Kidney epithelial cell (primary cell): ENCODE measurements at regions not wholly inside any gene's neighbourhood (a gene's known extent, or its start where the extent isn't known, plus 50 kb on each side); places are given as distances from the start of the nearest gene placed in this dataset.

ENCODE experiments used
- DNase-seq: peaks from one replicate; pipeline ENCODE4 v3.0.0-alpha.2; 2010; ENCODE audit warnings: low read depth
- H3K27me3 ChIP-seq: 2 replicates; pipeline ENCODE4 v1.6.0; 2011; ENCODE audit warnings: low read length; ENCODE audit not compliant: control insufficient read depth, insufficient read depth
- H3K36me3 ChIP-seq: 2 replicates; pipeline ENCODE4 v1.5.1; 2011; ENCODE audit warnings: low read length; ENCODE audit not compliant: control insufficient read depth, insufficient read depth
- H3K4me3 ChIP-seq: 2 replicates; pipeline ENCODE4 v1.5.1; 2011; ENCODE audit warnings: low read depth, mild to moderate bottlenecking, control low read depth, low read length
- CTCF ChIP-seq: IDR thresholded peaks from 2 replicates; pipeline ENCODE4 v1.5.1; 2011; ENCODE audit warnings: mild to moderate bottlenecking, moderate library complexity, low read length, control low read depth, inconsistent platforms; ENCODE audit not compliant: insufficient read depth, poor library complexity, severe bottlenecking

- no peaks in the 10 kb centered on the region for H3K36me3 ChIP-seq
- no peak overlapping the region for H3K4me3 ChIP-seq
- DNase-seq: no peak
- H3K27me3 ChIP-seq: no peaks in the 10 kb centered on the region
- TF ChIP-seq CTCF: no peak
Observed at GRCh38 chr10:58091886-58092285, 175.8 kb downstream of the IPMK start.

GRCh38 chr10:58089739-58090138, 178.0 kb downstream of the IPMK start:
- H3K36me3 ChIP-seq: no peaks in the 10 kb centered on the region
- H3K4me3 ChIP-seq: no peak overlapping the region
- no peaks in the 10 kb centered on the region for H3K27me3 ChIP-seq
- DNase-seq: no peak
- TF ChIP-seq CTCF: no peak

- H3K27me3 ChIP-seq: no peaks in the 10 kb centered on the region
- DNase-seq: no peak
- no peaks in the 10 kb centered on the region for H3K36me3 ChIP-seq
- H3K4me3 ChIP-seq: no peak overlapping the region
- TF ChIP-seq CTCF: no peak
Observed at GRCh38 chr10:58087896-58088295, 179.8 kb downstream of the IPMK start.

- H3K36me3 ChIP-seq: no peaks in the 10 kb centered on the region
- H3K4me3 ChIP-seq: no peak overlapping the region
- TF ChIP-seq CTCF: no peak
- H3K27me3 ChIP-seq: no peaks in the 10 kb centered on the region
- DNase-seq: no peak
Observed at GRCh38 chr10:58086763-58087150, 180.9 kb downstream of the IPMK start.

- DNase-seq: no peak
- TF ChIP-seq CTCF: no peak
Observed at GRCh38 chr10:58086144-58086762, 181.4 kb downstream of the IPMK start.

GRCh38 chr10:58082248-58082647, 185.4 kb downstream of the IPMK start:
- Histone ChIP-seq H3K27me3 (no peaks in the 10 kb centered on the region), H3K36me3 (no peaks in the 10 kb centered on the region), H3K4me3 (no peak overlapping the region)
- no peak for DNase-seq
- no peak for TF ChIP-seq CTCF

More at GRCh38 chr10:58086144-58086762, 181.4 kb downstream of the IPMK start:
- H3K27me3 ChIP-seq: no peaks in the 10 kb centered on the region
- H3K4me3 ChIP-seq: no peak overlapping the region
- no peaks in the 10 kb centered on the region for H3K36me3 ChIP-seq
